Peyer's patch (tissue), 4 donors: ENCODE measurements at regions not wholly inside any gene's neighbourhood (a gene's known extent, or its start where the extent isn't known, plus 50 kb on each side); places are given as distances from the start of the nearest gene placed in this dataset.

ENCODE experiments used
- DNase-seq, 3 donors: peaks; one replicate each; pipeline ENCODE4 v3.0.0-alpha.2; 2017 to 2019
- H3K27ac ChIP-seq, 4 donors: fragments of 200-600 bp; sonication (generic); one replicate each; pipeline ENCODE4 v1.5.1; 2016 to 2019
- H3K27me3 ChIP-seq, 2 donors: fragments of 200-600 bp; sonication (generic); one replicate each; pipeline ENCODE4 v1.5.1; 2019
- H3K36me3 ChIP-seq, 3 donors: fragments of 200-600 bp; sonication (generic); one replicate each; pipeline ENCODE4 v1.5.1; 2016 to 2019
- H3K4me1 ChIP-seq, 4 donors: fragments of 200-600 bp; sonication (generic); one replicate each; pipeline ENCODE4 v1.5.1; 2016 to 2019
- H3K4me3 ChIP-seq, 4 donors: fragments of 200-600 bp; sonication (generic); 1 replicate in 3 of 4; 2 replicates in 1 of 4; pipeline ENCODE4 v1.5.1; 2016 to 2019; ENCODE audit warnings: mild to moderate bottlenecking in 1 of 4
- H3K9me3 ChIP-seq, 4 donors: fragments of 200-600 bp; sonication (generic); one replicate each; pipeline ENCODE4 v1.5.1; 2016 to 2019; ENCODE audit warnings: mild to moderate bottlenecking in 1 of 4
- CTCF ChIP-seq, 6 experiments: fragments of 450-650 bp in 4 of 6; fragments of 200-600 bp in 2 of 6; sonication (generic) in 1 of 6; IDR thresholded peaks; one replicate each; pipeline ENCODE4 v1.5.1; 2017 to 2019; ENCODE audit warnings: antibody characterized with exemption in 6 of 6, mild to moderate bottlenecking in 3 of 6, moderate library complexity in 1 of 6
- POLR2A ChIP-seq, 2 donors: fragments of 450-650 bp; IDR thresholded peaks; one replicate each; pipeline ENCODE4 v1.5.1; 2017; ENCODE audit warnings: antibody characterized with exemption in 2 of 2, mild to moderate bottlenecking in 2 of 2, moderate library complexity in 2 of 2

GRCh38 chr2:118470297-118470696 lies 377.2 kb downstream of the EN1 start:
- TF ChIP-seq CTCF (IDR thresholded peaks at IDR 0.05), result no peak
- TF ChIP-seq POLR2A (IDR thresholded peaks at IDR 0.05), result no peak

GRCh38 chr2:118469103-118469502 lies 378.3 kb downstream of the EN1 start:
- Histone ChIP-seq H3K36me3 (no peaks in the 10 kb centered on the region), H3K27me3 (no peaks in the 10 kb centered on the region), H3K4me1 (no peaks in the 10 kb centered on the region), H3K9me3 (no peaks in the 10 kb centered on the region), H3K4me3 (no peak overlapping the region), H3K27ac (no peak overlapping the region)
- no peak for DNase-seq
- no peak for TF ChIP-seq POLR2A (IDR thresholded peaks at IDR 0.05)

More at GRCh38 chr2:118470297-118470696, 377.2 kb downstream of the EN1 start:
- H3K36me3 ChIP-seq, result no peaks in the 10 kb centered on the region
- H3K4me1 ChIP-seq, result no peaks in the 10 kb centered on the region
- no peaks in the 10 kb centered on the region for H3K9me3 ChIP-seq
- H3K27me3 ChIP-seq, result no peaks in the 10 kb centered on the region
- no peak overlapping the region for H3K4me3 ChIP-seq
- no peak for DNase-seq
- H3K27ac ChIP-seq, result no peak overlapping the region

GRCh38 chr2:118464546-118465265 lies 376.4 kb downstream of the INSIG2 start:
- no peak overlapping the region for H3K4me3 ChIP-seq
- TF ChIP-seq CTCF (IDR thresholded peaks at IDR 0.05) (no peak), POLR2A (IDR thresholded peaks at IDR 0.05) (no peak)
- H3K27me3 ChIP-seq, result no peaks in the 10 kb centered on the region
- DNase-seq, result no peak
- H3K9me3 ChIP-seq, result no peaks in the 10 kb centered on the region
- H3K27ac ChIP-seq, result no peak overlapping the region
- H3K36me3 ChIP-seq, result no peaks in the 10 kb centered on the region
- H3K4me1 ChIP-seq, result no peaks in the 10 kb centered on the region

- Histone ChIP-seq H3K27ac (no peak overlapping the region), H3K4me3 (no peak overlapping the region), H3K9me3 (no peaks in the 10 kb centered on the region), H3K27me3 (no peaks in the 10 kb centered on the region), H3K36me3 (no peaks in the 10 kb centered on the region), H3K4me1 (no peaks in the 10 kb centered on the region)
- no peak for TF ChIP-seq CTCF (IDR thresholded peaks at IDR 0.05)
- no peak for TF ChIP-seq POLR2A (IDR thresholded peaks at IDR 0.05)
- DNase-seq, result no peak
These were observed 375.8 kb downstream of the INSIG2 start for GRCh38 chr2:118464046-118464445.

GRCh38 chr2:118460425-118460824 lies 372.2 kb downstream of the INSIG2 start:
- H3K27me3 ChIP-seq, result no peaks in the 10 kb centered on the region
- DNase-seq, result no peak

More at GRCh38 chr2:118460425-118460824, 372.2 kb downstream of the INSIG2 start:
- H3K4me1 ChIP-seq, result no peaks in the 10 kb centered on the region
- no peak overlapping the region for H3K27ac ChIP-seq
- no peaks in the 10 kb centered on the region for H3K36me3 ChIP-seq
- no peaks in the 10 kb centered on the region for H3K9me3 ChIP-seq
- TF ChIP-seq POLR2A (IDR thresholded peaks at IDR 0.05) (no peak), CTCF (IDR thresholded peaks at IDR 0.05) (no peak)
- H3K4me3 ChIP-seq, result no peak overlapping the region
